Stimulated activated naive B cell treated with anti-CD40 and anti-IgM and Interleukin-4, amounts not matched to agents 10 μg/mL and 1 μg/mL and 100 μg/mL, for 72 hours (primary cell): ENCODE measurements at regions not wholly inside any gene's neighbourhood (a gene's known extent, or its start where the extent isn't known, plus 50 kb on each side); places are given as distances from the start of the nearest gene placed in this dataset.

Experiments
- ATAC-seq, 2 donors: fragments of 150-1000 bp; cut with Tn5 transposase; replicated peaks; 2 replicates each; pipeline ENCODE4 v1.10.0; 2021; ENCODE audit warnings: moderate library complexity in 1 of 2
- DNase-seq: peaks from one replicate; pipeline ENCODE4 v3.0.0; 2021
- H3K27ac Mint-ChIP-seq: one replicate; pipeline ENCODE4 v1.8.0; 2022; ENCODE audit warnings: mild to moderate bottlenecking, mixed read lengths
- H3K27me3 Mint-ChIP-seq, 2 donors: one replicate each; pipeline ENCODE4 v1.8.0; 2022; ENCODE audit warnings: mixed read lengths in 2 of 2
- H3K36me3 Mint-ChIP-seq, 2 donors: one replicate each; pipeline ENCODE4 v1.8.0; 2022; ENCODE audit warnings: mixed read lengths in 2 of 2, mild to moderate bottlenecking in 1 of 2
- H3K4me1 Mint-ChIP-seq, 2 donors: one replicate each; pipeline ENCODE4 v1.8.0; 2022; ENCODE audit warnings: mixed read lengths in 2 of 2, mild to moderate bottlenecking in 1 of 2
- H3K4me3 Mint-ChIP-seq, 2 donors: one replicate each; pipeline ENCODE4 v1.8.0; 2022; ENCODE audit warnings: mild to moderate bottlenecking in 2 of 2, mixed read lengths in 2 of 2, moderate library complexity in 1 of 2
- H3K9me3 Mint-ChIP-seq, 2 donors: one replicate each; pipeline ENCODE4 v1.8.0; 2022; ENCODE audit warnings: mixed read lengths in 2 of 2, mild to moderate bottlenecking in 1 of 2

- Mint-ChIP-seq H3K36me3 (no peaks in the 10 kb centered on the region), H3K27ac (no peak overlapping the region), H3K4me3 (no peak overlapping the region), H3K27me3 (peaks cover 9 to 16% of the 10 kb centered on the region in 2 donors), H3K4me1 (no peaks in the 10 kb centered on the region), H3K9me3 (no peaks in the 10 kb centered on the region)
- no peak for DNase-seq
- no peak for ATAC-seq
These were observed 83.6 kb upstream of the TMEM72 start for GRCh38 chr10:44827431-44828006.

GRCh38 chr10:44828508-44829142 is 82.5 kb upstream of the TMEM72 start:
- no peak for DNase-seq
- Mint-ChIP-seq H3K4me1 (no peaks in the 10 kb centered on the region), H3K27me3 (peaks cover 9 to 16% of the 10 kb centered on the region in 2 donors), H3K9me3 (no peaks in the 10 kb centered on the region), H3K4me3 (no peak overlapping the region), H3K27ac (no peak overlapping the region), H3K36me3 (no peaks in the 10 kb centered on the region)
- ATAC-seq: no peak

GRCh38 chr10:44829426-44829825 is 81.7 kb upstream of the TMEM72 start:
- H3K4me1 Mint-ChIP-seq: no peaks in the 10 kb centered on the region
- no peaks in the 10 kb centered on the region for H3K36me3 Mint-ChIP-seq
- H3K9me3 Mint-ChIP-seq: no peaks in the 10 kb centered on the region
- H3K27me3 Mint-ChIP-seq: peaks cover 8 to 16% of the 10 kb centered on the region in 2 donors
- H3K27ac Mint-ChIP-seq: no peak overlapping the region
- ATAC-seq (no peak), DNase-seq (no peak)
- H3K4me3 Mint-ChIP-seq: no peak overlapping the region

GRCh38 chr10:44830022-44830421 is 81.1 kb upstream of the TMEM72 start:
- DNase-seq (no peak), ATAC-seq (no peak)
- Mint-ChIP-seq H3K36me3 (no peaks in the 10 kb centered on the region), H3K27me3 (peaks cover 4 to 16% of the 10 kb centered on the region in 2 donors), H3K4me3 (no peak overlapping the region), H3K9me3 (no peaks in the 10 kb centered on the region), H3K4me1 (no peaks in the 10 kb centered on the region), H3K27ac (no peak overlapping the region)

- Mint-ChIP-seq H3K27me3 (peaks cover 4 to 10% of the 10 kb centered on the region in 2 donors), H3K27ac (no peak overlapping the region), H3K4me1 (no peaks in the 10 kb centered on the region), H3K36me3 (no peaks in the 10 kb centered on the region), H3K4me3 (no peak overlapping the region), H3K9me3 (no peaks in the 10 kb centered on the region)
- no peak for DNase-seq
- ATAC-seq: no peak
These were observed 79.6 kb upstream of the TMEM72 start for GRCh38 chr10:44831581-44831980.

GRCh38 chr10:44832595-44833390 is 78.3 kb upstream of the TMEM72 start:
- Mint-ChIP-seq H3K4me1 (no peaks in the 10 kb centered on the region), H3K9me3 (no peaks in the 10 kb centered on the region), H3K27ac (no peak overlapping the region), H3K27me3 (peaks cover 3 to 6% of the 10 kb centered on the region in 2 donors), H3K36me3 (no peaks in the 10 kb centered on the region), H3K4me3 (no peak overlapping the region)
- DNase-seq: no peak
- ATAC-seq: no peak

- no peaks in the 10 kb centered on the region for H3K36me3 Mint-ChIP-seq
- no peaks in the 10 kb centered on the region for H3K9me3 Mint-ChIP-seq
- no peaks in the 10 kb centered on the region for H3K4me1 Mint-ChIP-seq
- no peak overlapping the region for H3K4me3 Mint-ChIP-seq
- no peak overlapping the region for H3K27ac Mint-ChIP-seq
- DNase-seq (no peak), ATAC-seq (no peak)
- H3K27me3 Mint-ChIP-seq: peaks cover 2 to 5% of the 10 kb centered on the region in 2 donors
These were observed 77.0 kb upstream of the TMEM72 start for GRCh38 chr10:44834131-44834530.

- no peak for DNase-seq
- Mint-ChIP-seq H3K27ac (no peak overlapping the region), H3K4me1 (no peaks in the 10 kb centered on the region), H3K4me3 (no peak overlapping the region), H3K36me3 (no peaks in the 10 kb centered on the region), H3K9me3 (no peaks in the 10 kb centered on the region), H3K27me3 (peaks cover 9 to 13% of the 10 kb centered on the region in 2 donors)
- no peak for ATAC-seq
These were observed 75.8 kb upstream of the TMEM72 start for GRCh38 chr10:44835300-44835699.

GRCh38 chr10:44843484-44843883 is 67.7 kb upstream of the TMEM72 start:
- ATAC-seq: no peak
- H3K4me1 Mint-ChIP-seq: no peaks in the 10 kb centered on the region
- H3K9me3 Mint-ChIP-seq: no peaks in the 10 kb centered on the region
- peaks cover 31 to 36% of the 10 kb centered on the region in 2 donors for H3K27me3 Mint-ChIP-seq
- no peak overlapping the region for H3K27ac Mint-ChIP-seq
- DNase-seq: no peak
- no peak overlapping the region for H3K4me3 Mint-ChIP-seq
- H3K36me3 Mint-ChIP-seq: no peaks in the 10 kb centered on the region

GRCh38 chr10:44845361-44846175 is 65.6 kb upstream of the TMEM72 start:
- no peak overlapping the region for H3K4me3 Mint-ChIP-seq

GRCh38 chr10:44847110-44847509 is 64.0 kb upstream of the TMEM72 start:
- ATAC-seq (no peak), DNase-seq (no peak)
- no peak overlapping the region for H3K27ac Mint-ChIP-seq
- no peaks in the 10 kb centered on the region for H3K4me1 Mint-ChIP-seq
- H3K36me3 Mint-ChIP-seq: no peaks in the 10 kb centered on the region
- no peak overlapping the region for H3K4me3 Mint-ChIP-seq
- H3K9me3 Mint-ChIP-seq: peaks cover 0 to 2% of the 10 kb centered on the region in 2 donors
- peaks cover 8 to 28% of the 10 kb centered on the region in 2 donors for H3K27me3 Mint-ChIP-seq

More at GRCh38 chr10:44845361-44846175, 65.6 kb upstream of the TMEM72 start:
- ATAC-seq: no peak
- no peaks in the 10 kb centered on the region for H3K36me3 Mint-ChIP-seq
- peaks cover 16 to 30% of the 10 kb centered on the region in 2 donors for H3K27me3 Mint-ChIP-seq
- H3K4me1 Mint-ChIP-seq: no peaks in the 10 kb centered on the region
- H3K27ac Mint-ChIP-seq: no peak overlapping the region
- H3K9me3 Mint-ChIP-seq: peaks cover 0 to 2% of the 10 kb centered on the region in 2 donors
- DNase-seq: no peak

GRCh38 chr10:44848211-44848610 is 62.9 kb upstream of the TMEM72 start:
- peaks cover 0 to 2% of the 10 kb centered on the region in 2 donors for H3K9me3 Mint-ChIP-seq
- peaks cover 8 to 28% of the 10 kb centered on the region in 2 donors for H3K27me3 Mint-ChIP-seq
- no peak for DNase-seq
- no peaks in the 10 kb centered on the region for H3K4me1 Mint-ChIP-seq
- no peak overlapping the region for H3K27ac Mint-ChIP-seq
- no peak for ATAC-seq
- H3K36me3 Mint-ChIP-seq: no peaks in the 10 kb centered on the region
- no peak overlapping the region for H3K4me3 Mint-ChIP-seq

GRCh38 chr10:44849936-44850335 is 61.2 kb upstream of the TMEM72 start:
- Mint-ChIP-seq H3K9me3 (peaks cover 0 to 2% of the 10 kb centered on the region in 2 donors), H3K4me1 (no peaks in the 10 kb centered on the region), H3K27me3 (peaks cover 8 to 22% of the 10 kb centered on the region in 2 donors), H3K27ac (no peak overlapping the region), H3K4me3 (no peak overlapping the region), H3K36me3 (no peaks in the 10 kb centered on the region)
- ATAC-seq (no peak), DNase-seq (no peak)

GRCh38 chr10:44850356-44850934 is 60.7 kb upstream of the TMEM72 start:
- no peak overlapping the region for H3K27ac Mint-ChIP-seq
- no peak overlapping the region for H3K4me3 Mint-ChIP-seq
- peaks cover 0 to 2% of the 10 kb centered on the region in 2 donors for H3K9me3 Mint-ChIP-seq
- DNase-seq: no peak
- no peaks in the 10 kb centered on the region for H3K36me3 Mint-ChIP-seq
- peaks cover 7 to 20% of the 10 kb centered on the region in 2 donors for H3K27me3 Mint-ChIP-seq
- ATAC-seq: no peak
- H3K4me1 Mint-ChIP-seq: no peaks in the 10 kb centered on the region
